A549 (cell line): ENCODE measurements at regions not wholly inside any gene's neighbourhood (a gene's known extent, or its start where the extent isn't known, plus 50 kb on each side); places are given as distances from the start of the nearest gene placed in this dataset.
A peak's percentile ranks its signal among the peaks of the same experiment; 100 is the strongest.

ENCODE experiments used
- ATAC-seq, 2 experiments: fragments of 200-7000 bp in 1 of 2; fragments of >200 bp in 1 of 2; cut with Nextera tagmentation in 1 of 2; cut with Tn5 transposase in 1 of 2; 3 replicates each; pipeline versions ENCODE4 v1.8.0 to v1.9.1; 2018 to 2020; ENCODE audit warnings: mild to moderate bottlenecking in 1 of 2, moderate library complexity in 1 of 2
- CTCF ChIA-PET: fragments of 300-600 bp; sonication (Branson Sonifier 250); formaldehyde crosslinking; extraction: SDS; loops from one replicate; lab custom pipeline; 2021; ENCODE audit warnings: antibody characterized with exemption, inconsistent platforms; lab: Yijun Ruan, JAX
- POLR2A ChIA-PET: fragments of 350-600 bp; formaldehyde crosslinking; extraction: SDS; loops from one replicate; lab custom pipeline; 2021; ENCODE audit warnings: antibody characterized with exemption, inconsistent platforms; lab: Yijun Ruan, JAX
- DNase-seq, 2 experiments: peaks; one replicate each; pipeline versions ENCODE4 v3.0.0 to v3.0.0-alpha.2; 2011 to 2016; ENCODE audit warnings: low read depth in 1 of 2, low spot score in 1 of 2
- FAIRE-seq: peaks from 2 replicates; lab custom pipeline; 2011; peaks lifted over from hg19 to GRCh38; lab: Jason Lieb, UNC
- H3K27ac ChIP-seq, 2 experiments: fragments of >200 bp; sonication (Bioruptor Twin); formaldehyde crosslinking; 3 replicates each; pipeline ENCODE4 v1.5.1; 2016 to 2017
- H3K4me1 ChIP-seq: fragments of >200 bp; sonication (Bioruptor Twin); formaldehyde crosslinking; 3 replicates; pipeline ENCODE4 v1.6.1; 2016
- H3K4me2 ChIP-seq: fragments of >200 bp; sonication (Bioruptor Twin); formaldehyde crosslinking; 3 replicates; pipeline ENCODE4 v1.6.1; 2016
- H3K4me3 ChIP-seq: fragments of >200 bp; sonication (Bioruptor Twin); formaldehyde crosslinking; 3 replicates; pipeline ENCODE4 v1.5.1; 2016
- H3K9me3 ChIP-seq: fragments of >200 bp; sonication (Bioruptor Twin); formaldehyde crosslinking; 3 replicates; pipeline ENCODE4 v1.6.1; 2016
- CBX8 ChIP-seq: fragments of 200-600 bp; sonication (generic); IDR thresholded peaks from 2 replicates; pipeline ENCODE4 v1.6.1; 2016
- CEBPB ChIP-seq, 2 experiments: fragments of >200 bp in 1 of 2; sonication (Bioruptor Twin) in 1 of 2; formaldehyde crosslinking in 1 of 2; IDR thresholded peaks; 2 replicates each; pipeline ENCODE4 v1.6.1; 2012 to 2016
- CTCF ChIP-seq: fragments of >200 bp; sonication (Bioruptor Twin); formaldehyde crosslinking; IDR thresholded peaks from 3 replicates; pipeline ENCODE4 v1.5.1; 2016
- EHMT2 ChIP-seq: fragments of 200-600 bp; sonication (generic); IDR thresholded peaks from 2 replicates; pipeline ENCODE4 v1.6.1; 2016; ENCODE audit warnings: antibody characterized with exemption, low read depth, mild to moderate bottlenecking, moderate library complexity
- EP300 ChIP-seq, 2 experiments: fragments of >200 bp; sonication (Bioruptor Twin); formaldehyde crosslinking; IDR thresholded peaks; 2 replicates in 1 of 2; 3 replicates in 1 of 2; pipeline ENCODE4 v1.6.1; 2016 to 2017
- ESRRA ChIP-seq: fragments of 150-350 bp; IDR thresholded peaks from 2 replicates; pipeline ENCODE4 v1.6.1; 2014; ENCODE audit warnings: mild to moderate bottlenecking, low read length, borderline replicate concordance
- FOXS1 ChIP-seq: fragments of 250-450 bp; sonication (Bioruptor Pico); IDR thresholded peaks from 2 replicates; pipeline ENCODE4 v1.5.0; 2020; ENCODE audit warnings: mild to moderate bottlenecking, moderate library complexity
- GATA3 ChIP-seq: IDR thresholded peaks from 2 replicates; pipeline ENCODE4 v1.6.1; 2012; ENCODE audit warnings: borderline replicate concordance
- HES2 ChIP-seq: fragments of >200 bp; sonication (Bioruptor Twin); formaldehyde crosslinking; IDR thresholded peaks from 2 replicates; pipeline ENCODE4 v1.6.1; 2016
- HEYL ChIP-seq: fragments of 250-450 bp; sonication (Bioruptor Pico); IDR thresholded peaks from 2 replicates; pipeline ENCODE4 v1.8.0; 2021; ENCODE audit warnings: mild to moderate bottlenecking, moderate library complexity
- HOXA7 ChIP-seq: fragments of 250-450 bp; sonication (Bioruptor Pico); IDR thresholded peaks from 2 replicates; pipeline ENCODE4 v1.5.0; 2020; ENCODE audit warnings: mild to moderate bottlenecking, moderate library complexity
- HOXB5 ChIP-seq: fragments of 250-450 bp; sonication (Bioruptor Pico); IDR thresholded peaks from 2 replicates; pipeline ENCODE4 v1.5.0; 2020; ENCODE audit warnings: mild to moderate bottlenecking, moderate library complexity
- JUNB ChIP-seq: fragments of >200 bp; sonication (Bioruptor Twin); formaldehyde crosslinking; IDR thresholded peaks from 2 replicates; pipeline ENCODE4 v1.6.1; 2016
- KDM1A ChIP-seq: fragments of 200-600 bp; sonication (generic); IDR thresholded peaks from 2 replicates; pipeline ENCODE4 v1.6.1; 2016; ENCODE audit warnings: low read depth, mild to moderate bottlenecking
- KDM5A ChIP-seq: fragments of 200-600 bp; sonication (generic); IDR thresholded peaks from 2 replicates; pipeline ENCODE4 v1.6.1; 2016; ENCODE audit warnings: antibody characterized with exemption, mild to moderate bottlenecking
- MAX ChIP-seq: IDR thresholded peaks from 2 replicates; pipeline ENCODE4 v1.6.1; 2012
- MYC ChIP-seq: IDR thresholded peaks from 2 replicates; pipeline ENCODE4 v1.6.1; 2012; ENCODE audit warnings: mild to moderate bottlenecking, inconsistent platforms, low read length, improper control_type of control experiment, borderline replicate concordance
- NFE2L2 ChIP-seq: fragments of 150-350 bp; conservative IDR thresholded peaks from 2 replicates; pipeline ENCODE4 v1.6.1; 2014; ENCODE audit warnings: low read length
- NPAS2 ChIP-seq: fragments of 250-450 bp; sonication (Bioruptor Pico); IDR thresholded peaks from 2 replicates; pipeline ENCODE4 v1.8.0; 2022; ENCODE audit warnings: mild to moderate bottlenecking, moderate library complexity, borderline replicate concordance
- POLR2A ChIP-seq: IDR thresholded peaks from 2 replicates; pipeline ENCODE4 v1.6.1; 2012; ENCODE audit warnings: mild to moderate bottlenecking, low read length
- RAD21 ChIP-seq, 2 experiments: fragments of >200 bp in 1 of 2; sonication (Bioruptor Twin) in 1 of 2; formaldehyde crosslinking in 1 of 2; IDR thresholded peaks in 1 of 2; conservative IDR thresholded peaks in 1 of 2; 2 replicates in 1 of 2; 3 replicates in 1 of 2; pipeline ENCODE4 v1.6.1; 2012 to 2018; ENCODE audit warnings: inconsistent platforms in 1 of 2
- SMC3 ChIP-seq: fragments of >200 bp; sonication (Bioruptor Twin); formaldehyde crosslinking; IDR thresholded peaks from 3 replicates; pipeline ENCODE4 v1.6.1; 2018; ENCODE audit warnings: inconsistent platforms
- ZFP36 ChIP-seq: fragments of 450-650 bp; IDR thresholded peaks from 2 replicates; pipeline ENCODE4 v1.6.1; 2014; ENCODE audit warnings: borderline replicate concordance; ENCODE audit not compliant: partially characterized antibody
- WGBS: methylation state at CpG from one replicate; pipeline ENCODE4 v1.1.6; 2017; ENCODE audit errors: missing lambda C conversion rate; 5-methylcytosine and 5-hydroxymethylcytosine counted together

- TF ChIP-seq KDM1A: no peak
- TF ChIP-seq ZFP36: no peak
- TF ChIP-seq HOXA7 (CRISPR knock-in tag): no peak
- TF ChIP-seq POLR2A: no peak
- no peak for TF ChIP-seq FOXS1 (CRISPR knock-in tag)
Measured at GRCh38 chr6:1025821-1026220, 286.1 kb upstream of the FOXQ1 start (continued).

GRCh38 chr6:1024587-1024986 lies 287.3 kb upstream of the FOXQ1 start:
- ChIA-PET POLR2A (no interaction called here), CTCF (interaction anchor here (1.1 kb wide), 1 partner anchor 38 kb away, joined by 3 read pairs; no protein-coding TSS in a partner anchor)
- ATAC-seq (peak; percentile 54 to 62; a peak in 3 of 6 replicates), FAIRE-seq (no peak), DNase-seq (peak; percentile 15 to 51)
- no peak overlapping the region for H3K4me3 ChIP-seq
- H3K4me1 ChIP-seq: peaks cover 31% of the 10 kb centered on the region
- peak overlapping the region in 1 of 2 experiments; percentile 70; a peak in 3 of 6 replicates for H3K27ac ChIP-seq
- WGBS: 12% methylated on average over 9 of the region's 9 CpGs
- no peaks in the 10 kb centered on the region for H3K9me3 ChIP-seq
- peak overlapping the region; percentile 47 for H3K4me2 ChIP-seq
- TF ChIP-seq GATA3 (peak; percentile 37; the same call in 1 of the 2 replicates), JUNB (0 out of 2 replicates have a peak, but pooled peaks have one; percentile 21), HES2 (no peak), HOXA7 (CRISPR knock-in tag) (no peak), CEBPB (IDR thresholded peaks at IDR 0.05) (peak; percentile 11 to 33; a peak in 1 of 4 replicates), HOXB5 (CRISPR knock-in tag) (no peak), ESRRA (no peak), SMC3 (no peak), MAX (0 out of 2 replicates have a peak, but pooled peaks have one; percentile 28)

GRCh38 chr6:1024161-1024560 lies 287.7 kb upstream of the FOXQ1 start:
- TF ChIP-seq KDM5A: no peak
- no peak for TF ChIP-seq GATA3
- no peak for TF ChIP-seq CBX8
- TF ChIP-seq EHMT2: no peak
- TF ChIP-seq HOXB5 (CRISPR knock-in tag): no peak
- TF ChIP-seq EP300 (IDR thresholded peaks at IDR 0.05): no peak
- no peak for TF ChIP-seq MYC
- no peak for TF ChIP-seq CTCF
- no peak for TF ChIP-seq RAD21 (conservative IDR thresholded peaks at IDR 0.05 in 1 of 2, IDR thresholded peaks at IDR 0.05 in 1 of 2)
- no peak for TF ChIP-seq HEYL (CRISPR knock-in tag)
- no peak for TF ChIP-seq NPAS2 (CRISPR knock-in tag)
- no peak for TF ChIP-seq NFE2L2
- no peaks in the 10 kb centered on the region for H3K9me3 ChIP-seq
- 74% methylated on average over 6 of the region's 6 CpGs for WGBS
- peaks cover 31% of the 10 kb centered on the region for H3K4me1 ChIP-seq
- POLR2A ChIA-PET: no interaction called here
- CTCF ChIA-PET: interaction anchor here (1.1 kb wide), 1 partner anchor 38 kb away, joined by 3 read pairs; no protein-coding TSS in a partner anchor
- no peak for FAIRE-seq
- H3K4me3 ChIP-seq: no peak overlapping the region
- DNase-seq: no peak
- no peak for ATAC-seq
- peak overlapping the region; percentile 49 to 70; a peak in 5 of 6 replicates for H3K27ac ChIP-seq
- peak overlapping the region; percentile 47 for H3K4me2 ChIP-seq
